Natural killer cell (primary cell): ENCODE measurements at regions not wholly inside any gene's neighbourhood (a gene's known extent, or its start where the extent isn't known, plus 50 kb on each side); places are given as distances from the start of the nearest gene placed in this dataset.
A peak's percentile ranks its signal among the peaks of the same experiment; 100 is the strongest.

Experiments used
- ATAC-seq, 3 donors: fragments of 150-1000 bp in 2 of 3; fragments of 200-7000 bp in 1 of 3; cut with Tn5 transposase; 1 replicate in 1 of 3; 2 replicates in 2 of 3; pipeline ENCODE4 v1.10.0; 2021; ENCODE audit warnings: mild to moderate bottlenecking in 2 of 3, moderate library complexity in 2 of 3
- DNase-seq, 2 donors: peaks; one replicate each; pipeline versions ENCODE4 v3.0.0 to v3.0.0-alpha.2; 2013 to 2021; ENCODE audit warnings: mixed read lengths in 1 of 2
- H3K27ac ChIP-seq: one replicate; pipeline ENCODE4 v1.5.1; 2013; ENCODE audit warnings: mild to moderate bottlenecking, low read length
- H3K27me3 ChIP-seq: one replicate; pipeline ENCODE4 v1.6.1; 2013; ENCODE audit warnings: low read length; ENCODE audit not compliant: control insufficient read depth, insufficient read depth
- H3K36me3 ChIP-seq: one replicate; pipeline ENCODE4 v1.6.1; 2013; ENCODE audit warnings: low read length; ENCODE audit not compliant: control insufficient read depth, insufficient read depth
- H3K4me1 ChIP-seq: one replicate; pipeline ENCODE4 v1.6.1; 2013; ENCODE audit warnings: low read length; ENCODE audit not compliant: control insufficient read depth, insufficient read depth
- H3K4me3 ChIP-seq: one replicate; pipeline ENCODE4 v1.5.1; 2013; ENCODE audit warnings: low read length
- H3K9me3 ChIP-seq: one replicate; pipeline ENCODE4 v1.6.1; 2013; ENCODE audit warnings: low read length; ENCODE audit not compliant: control insufficient read depth, insufficient read depth
- H3K27ac Mint-ChIP-seq, 2 donors: one replicate each; pipeline ENCODE4 v1.8.0; 2022; ENCODE audit warnings: mild to moderate bottlenecking in 2 of 2, mixed read lengths in 2 of 2, moderate library complexity in 1 of 2
- H3K27me3 Mint-ChIP-seq, 2 donors: one replicate each; pipeline ENCODE4 v1.8.0; 2022; ENCODE audit warnings: low read depth in 2 of 2, mixed read lengths in 2 of 2
- H3K36me3 Mint-ChIP-seq: one replicate; pipeline ENCODE4 v1.8.0; 2022; ENCODE audit warnings: mixed read lengths
- H3K4me1 Mint-ChIP-seq, 2 donors: one replicate each; pipeline ENCODE4 v1.8.0; 2022; ENCODE audit warnings: mixed read lengths in 2 of 2
- H3K4me3 Mint-ChIP-seq: one replicate; pipeline ENCODE4 v1.8.0; 2022; ENCODE audit warnings: mild to moderate bottlenecking, moderate library complexity, mixed read lengths
- H3K9me3 Mint-ChIP-seq, 2 donors: one replicate each; pipeline ENCODE4 v1.8.0; 2022; ENCODE audit warnings: mixed read lengths in 2 of 2
- CTCF ChIP-seq: fragments of 200-600 bp; IDR thresholded peaks from one replicate; pipeline ENCODE4 v1.8.0; 2022; ENCODE audit warnings: antibody characterized with exemption
- WGBS: methylation state at CpG from one replicate; pipeline ENCODE4 v1.1.7; 2013; ENCODE audit warnings: missing lambda C conversion rate; ENCODE audit not compliant: insufficient coverage; 5-methylcytosine and 5-hydroxymethylcytosine counted together
- intact Hi-C: fragments of 100-400 bp; cut with micrococcal nuclease; formaldehyde crosslinking; loops from one replicate; pipeline ENCODE4 v1.14.2; 2022

GRCh38 chr5:87126869-87127268, 140.8 kb upstream of the RASA1 start:
- no peak for TF ChIP-seq CTCF
- 89% methylated on average over 3 of the region's 3 CpGs for WGBS
- Histone ChIP-seq H3K9me3 (no peaks in the 10 kb centered on the region), H3K4me1 (peaks cover 4% of the 10 kb centered on the region), H3K27ac (no peak overlapping the region), H3K27me3 (no peaks in the 10 kb centered on the region), H3K36me3 (no peaks in the 10 kb centered on the region), H3K4me3 (no peak overlapping the region)
- intact Hi-C loops = no loop called here
- Mint-ChIP-seq H3K9me3 (no peaks in the 10 kb centered on the region), H3K27ac (peak overlapping the region; percentile 2 to 21), H3K27me3 (no peaks in the 10 kb centered on the region), H3K4me1 (peaks cover 19 to 38% of the 10 kb centered on the region in 2 donors), H3K36me3 (no peaks in the 10 kb centered on the region), H3K4me3 (no peak overlapping the region)
- DNase-seq (no peak), ATAC-seq (no peak)

- ATAC-seq (peak in 2 of 3 donors; percentile 28 to 60), DNase-seq (no peak)
- intact Hi-C loops = no loop called here
- no peaks in the 10 kb centered on the region for H3K27me3 Mint-ChIP-seq
- Histone ChIP-seq H3K4me1 (no peaks in the 10 kb centered on the region), H3K27me3 (no peaks in the 10 kb centered on the region), H3K36me3 (no peaks in the 10 kb centered on the region), H3K27ac (no peak overlapping the region), H3K4me3 (no peak overlapping the region), H3K9me3 (no peaks in the 10 kb centered on the region)
- TF ChIP-seq CTCF = no peak
- WGBS = no CpG with 5 or more reads among the region's 1 CpG
- peak overlapping the region; percentile 2 to 21 for H3K27ac Mint-ChIP-seq
- H3K4me3 Mint-ChIP-seq = no peak overlapping the region
- peaks cover 13 to 33% of the 10 kb centered on the region in 2 donors for H3K4me1 Mint-ChIP-seq
- H3K36me3 Mint-ChIP-seq = no peaks in the 10 kb centered on the region
- H3K9me3 Mint-ChIP-seq = no peaks in the 10 kb centered on the region
Observed at GRCh38 chr5:87127426-87127825, 140.3 kb upstream of the RASA1 start.

GRCh38 chr5:87127956-87128687, 139.6 kb upstream of the RASA1 start:
- no peaks in the 10 kb centered on the region for H3K9me3 ChIP-seq
- no peaks in the 10 kb centered on the region for H3K4me1 ChIP-seq
- ATAC-seq = no peak
- H3K36me3 ChIP-seq = no peaks in the 10 kb centered on the region
- H3K27me3 ChIP-seq = no peaks in the 10 kb centered on the region
- TF ChIP-seq CTCF = no peak
- H3K27ac ChIP-seq = no peak overlapping the region
- H3K4me1 Mint-ChIP-seq = peaks cover 11 to 26% of the 10 kb centered on the region in 2 donors
- H3K27me3 Mint-ChIP-seq = no peaks in the 10 kb centered on the region
- no peak overlapping the region for H3K4me3 Mint-ChIP-seq
- 79% methylated on average over 3 of the region's 3 CpGs for WGBS
- peak overlapping the region; percentile 2 to 21 for H3K27ac Mint-ChIP-seq
- no peak overlapping the region for H3K4me3 ChIP-seq
- no peaks in the 10 kb centered on the region for H3K36me3 Mint-ChIP-seq
- peak in 1 of 2 donors; percentile 32 for DNase-seq
- H3K9me3 Mint-ChIP-seq = no peaks in the 10 kb centered on the region
- intact Hi-C loops = no loop called here

GRCh38 chr5:87129046-87129445, 138.6 kb upstream of the RASA1 start:
- Histone ChIP-seq H3K27me3 (no peaks in the 10 kb centered on the region), H3K9me3 (no peaks in the 10 kb centered on the region), H3K4me3 (no peak overlapping the region), H3K36me3 (no peaks in the 10 kb centered on the region), H3K27ac (no peak overlapping the region), H3K4me1 (no peaks in the 10 kb centered on the region)
- WGBS = 86% methylated on average over 1 of the region's 1 CpG
- Mint-ChIP-seq H3K4me1 (peaks cover 11 to 25% of the 10 kb centered on the region in 2 donors), H3K9me3 (no peaks in the 10 kb centered on the region), H3K27me3 (no peaks in the 10 kb centered on the region), H3K4me3 (no peak overlapping the region), H3K27ac (no peak overlapping the region), H3K36me3 (no peaks in the 10 kb centered on the region)
- no peak for TF ChIP-seq CTCF
- intact Hi-C loops = no loop called here
- no peak for DNase-seq
- ATAC-seq = no peak
